ENCODE measurements at regions not wholly inside any gene's neighbourhood (a gene's known extent, or its start where the extent isn't known, plus 50 kb on each side); places are given as distances from the start of the nearest gene placed in this dataset.

DNA sequence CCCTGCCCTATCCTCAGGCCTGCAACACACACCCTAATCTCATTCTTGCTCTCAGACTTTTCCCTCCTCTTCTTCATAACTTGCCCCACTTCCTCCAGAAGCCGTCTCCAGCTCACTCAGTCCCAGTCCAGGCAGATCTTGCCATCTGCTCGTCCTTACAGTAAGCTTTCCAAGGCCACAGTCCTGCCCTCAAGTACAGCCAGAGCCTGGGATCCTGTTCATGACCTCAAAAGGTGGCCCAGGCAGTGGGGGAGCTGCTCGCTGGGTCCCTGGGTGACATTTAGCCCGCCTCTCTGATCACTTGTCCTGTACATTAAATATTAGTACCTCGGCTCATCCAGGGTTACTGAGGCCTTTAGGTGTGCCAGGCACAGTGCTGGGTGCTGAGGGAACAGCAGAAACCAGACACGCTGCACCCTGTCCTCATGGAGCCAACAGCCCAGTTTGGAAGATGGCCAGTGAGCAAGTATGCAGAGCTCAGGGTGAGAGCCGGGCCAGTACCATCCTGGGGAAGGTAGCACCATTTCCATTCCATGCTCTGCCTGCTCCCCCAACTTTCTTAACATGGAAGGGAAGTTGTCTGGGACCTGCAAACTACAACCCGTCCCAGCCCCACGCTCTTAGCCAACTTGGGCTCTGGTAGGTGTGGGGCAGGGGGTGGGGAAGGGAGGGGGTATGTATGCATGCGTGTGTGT is 100.4 kb downstream of the C5orf15 start:
- TF ChIP-seq, protein P1, sequence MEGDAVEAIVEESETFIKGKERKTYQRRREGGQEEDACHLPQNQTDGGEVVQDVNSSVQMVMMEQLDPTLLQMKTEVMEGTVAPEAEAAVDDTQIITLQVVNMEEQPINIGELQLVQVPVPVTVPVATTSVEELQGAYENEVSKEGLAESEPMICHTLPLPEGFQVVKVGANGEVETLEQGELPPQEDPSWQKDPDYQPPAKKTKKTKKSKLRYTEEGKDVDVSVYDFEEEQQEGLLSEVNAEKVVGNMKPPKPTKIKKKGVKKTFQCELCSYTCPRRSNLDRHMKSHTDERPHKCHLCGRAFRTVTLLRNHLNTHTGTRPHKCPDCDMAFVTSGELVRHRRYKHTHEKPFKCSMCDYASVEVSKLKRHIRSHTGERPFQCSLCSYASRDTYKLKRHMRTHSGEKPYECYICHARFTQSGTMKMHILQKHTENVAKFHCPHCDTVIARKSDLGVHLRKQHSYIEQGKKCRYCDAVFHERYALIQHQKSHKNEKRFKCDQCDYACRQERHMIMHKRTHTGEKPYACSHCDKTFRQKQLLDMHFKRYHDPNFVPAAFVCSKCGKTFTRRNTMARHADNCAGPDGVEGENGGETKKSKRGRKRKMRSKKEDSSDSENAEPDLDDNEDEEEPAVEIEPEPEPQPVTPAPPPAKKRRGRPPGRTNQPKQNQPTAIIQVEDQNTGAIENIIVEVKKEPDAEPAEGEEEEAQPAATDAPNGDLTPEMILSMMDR (conservative IDR thresholded peaks at IDR 0.05 in 1 of 2, IDR thresholded peaks at IDR 0.05 in 1 of 2; ENCODE audit: extremely low read depth in 1 of 2, insufficient read depth in 1 of 2, low read depth in 1 of 2, low read length in 2 of 2), result no peak
- no peak for TF ChIP-seq EZH2 (IDR thresholded peaks at IDR 0.05; ENCODE audit: borderline replicate concordance, low read length)
